ENCODE measurements at regions not wholly inside any gene's neighbourhood (a gene's known extent, or its start where the extent isn't known, plus 50 kb on each side); places are given as distances from the start of the nearest gene placed in this dataset.

DNA sequence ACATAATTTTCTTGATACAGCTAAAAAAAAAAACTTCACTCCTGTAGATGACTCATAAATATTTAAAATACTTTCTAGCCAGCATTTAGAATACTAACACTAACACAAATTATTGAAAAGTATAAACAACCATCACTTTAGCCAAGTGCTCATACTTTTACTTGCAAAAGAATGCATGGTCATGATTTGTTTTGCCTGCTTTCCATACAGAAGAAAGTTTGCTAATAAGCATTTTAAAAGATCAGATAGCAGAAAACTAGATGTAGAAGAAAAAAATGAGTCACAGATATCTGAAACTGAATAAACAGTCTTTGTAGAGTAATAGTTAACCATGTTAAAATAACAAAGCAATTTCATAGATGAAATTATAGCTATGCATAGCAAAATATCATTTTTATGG lies 2280.4 kb upstream of the PCDH20 start:
- TF ChIP-seq TAF1 (IDR thresholded peaks at IDR 0.05; ENCODE audit: low read depth) (no peak), ZBTB7A (IDR thresholded peaks at IDR 0.05; ENCODE audit: low read depth) (no peak), FOXM1 (IDR thresholded peaks at IDR 0.05; ENCODE audit: borderline replicate concordance, low read depth) (no peak), YY1 (IDR thresholded peaks at IDR 0.05; ENCODE audit: low read depth) (no peak), TCF12 (IDR thresholded peaks at IDR 0.05; ENCODE audit: low read depth) (no peak), EP300 (IDR thresholded peaks at IDR 0.05; ENCODE audit: borderline replicate concordance) (no peak), TEAD4 (IDR thresholded peaks at IDR 0.05) (no peak), RAD21 (IDR thresholded peaks at IDR 0.05; ENCODE audit: low read depth) (no peak), CEBPB (IDR thresholded peaks at IDR 0.05) (no peak)
- TF ChIP-seq, protein P1, sequence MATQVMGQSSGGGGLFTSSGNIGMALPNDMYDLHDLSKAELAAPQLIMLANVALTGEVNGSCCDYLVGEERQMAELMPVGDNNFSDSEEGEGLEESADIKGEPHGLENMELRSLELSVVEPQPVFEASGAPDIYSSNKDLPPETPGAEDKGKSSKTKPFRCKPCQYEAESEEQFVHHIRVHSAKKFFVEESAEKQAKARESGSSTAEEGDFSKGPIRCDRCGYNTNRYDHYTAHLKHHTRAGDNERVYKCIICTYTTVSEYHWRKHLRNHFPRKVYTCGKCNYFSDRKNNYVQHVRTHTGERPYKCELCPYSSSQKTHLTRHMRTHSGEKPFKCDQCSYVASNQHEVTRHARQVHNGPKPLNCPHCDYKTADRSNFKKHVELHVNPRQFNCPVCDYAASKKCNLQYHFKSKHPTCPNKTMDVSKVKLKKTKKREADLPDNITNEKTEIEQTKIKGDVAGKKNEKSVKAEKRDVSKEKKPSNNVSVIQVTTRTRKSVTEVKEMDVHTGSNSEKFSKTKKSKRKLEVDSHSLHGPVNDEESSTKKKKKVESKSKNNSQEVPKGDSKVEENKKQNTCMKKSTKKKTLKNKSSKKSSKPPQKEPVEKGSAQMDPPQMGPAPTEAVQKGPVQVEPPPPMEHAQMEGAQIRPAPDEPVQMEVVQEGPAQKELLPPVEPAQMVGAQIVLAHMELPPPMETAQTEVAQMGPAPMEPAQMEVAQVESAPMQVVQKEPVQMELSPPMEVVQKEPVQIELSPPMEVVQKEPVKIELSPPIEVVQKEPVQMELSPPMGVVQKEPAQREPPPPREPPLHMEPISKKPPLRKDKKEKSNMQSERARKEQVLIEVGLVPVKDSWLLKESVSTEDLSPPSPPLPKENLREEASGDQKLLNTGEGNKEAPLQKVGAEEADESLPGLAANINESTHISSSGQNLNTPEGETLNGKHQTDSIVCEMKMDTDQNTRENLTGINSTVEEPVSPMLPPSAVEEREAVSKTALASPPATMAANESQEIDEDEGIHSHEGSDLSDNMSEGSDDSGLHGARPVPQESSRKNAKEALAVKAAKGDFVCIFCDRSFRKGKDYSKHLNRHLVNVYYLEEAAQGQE (IDR thresholded peaks at IDR 0.05; ENCODE audit: low read depth) = no peak
- TF ChIP-seq, protein P2, sequence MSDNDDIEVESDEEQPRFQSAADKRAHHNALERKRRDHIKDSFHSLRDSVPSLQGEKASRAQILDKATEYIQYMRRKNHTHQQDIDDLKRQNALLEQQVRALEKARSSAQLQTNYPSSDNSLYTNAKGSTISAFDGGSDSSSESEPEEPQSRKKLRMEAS (IDR thresholded peaks at IDR 0.05) = no peak
- TF ChIP-seq, protein P3, sequence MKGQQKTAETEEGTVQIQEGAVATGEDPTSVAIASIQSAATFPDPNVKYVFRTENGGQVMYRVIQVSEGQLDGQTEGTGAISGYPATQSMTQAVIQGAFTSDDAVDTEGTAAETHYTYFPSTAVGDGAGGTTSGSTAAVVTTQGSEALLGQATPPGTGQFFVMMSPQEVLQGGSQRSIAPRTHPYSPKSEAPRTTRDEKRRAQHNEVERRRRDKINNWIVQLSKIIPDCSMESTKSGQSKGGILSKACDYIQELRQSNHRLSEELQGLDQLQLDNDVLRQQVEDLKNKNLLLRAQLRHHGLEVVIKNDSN (IDR thresholded peaks at IDR 0.05) = no peak
